SH-SY5Y (cell line): ENCODE measurements at regions not wholly inside any gene's neighbourhood (a gene's known extent, or its start where the extent isn't known, plus 50 kb on each side); places are given as distances from the start of the nearest gene placed in this dataset.

Source experiments
- GATA2 ChIP-seq: IDR thresholded peaks from 2 replicates; pipeline ENCODE4 v1.6.1; 2011; ENCODE audit warnings: mild to moderate bottlenecking, low read depth, low read length
- GATA3 ChIP-seq: IDR thresholded peaks from 2 replicates; pipeline ENCODE4 v1.6.1; 2011; ENCODE audit warnings: low read depth, mild to moderate bottlenecking, low read length, moderate library complexity

GRCh38 chr2:154978244-154978643, 279.7 kb downstream of the KCNJ3 start:
- TF ChIP-seq GATA2: no peak
- TF ChIP-seq GATA3: no peak
